AG20443 (cell line): ENCODE measurements at regions not wholly inside any gene's neighbourhood (a gene's known extent, or its start where the extent isn't known, plus 50 kb on each side); places are given as distances from the start of the nearest gene placed in this dataset.
"Not testable (repeated sequence)": the region's sequence is repeated elsewhere in the genome, so short reads cannot be mapped to it uniquely, and the experiment has no call there.

Experiments used
- DNase-seq: peaks from one replicate; pipeline ENCODE4 v3.0.0; 2012; ENCODE audit warnings: low spot score, mixed read lengths

DNA sequence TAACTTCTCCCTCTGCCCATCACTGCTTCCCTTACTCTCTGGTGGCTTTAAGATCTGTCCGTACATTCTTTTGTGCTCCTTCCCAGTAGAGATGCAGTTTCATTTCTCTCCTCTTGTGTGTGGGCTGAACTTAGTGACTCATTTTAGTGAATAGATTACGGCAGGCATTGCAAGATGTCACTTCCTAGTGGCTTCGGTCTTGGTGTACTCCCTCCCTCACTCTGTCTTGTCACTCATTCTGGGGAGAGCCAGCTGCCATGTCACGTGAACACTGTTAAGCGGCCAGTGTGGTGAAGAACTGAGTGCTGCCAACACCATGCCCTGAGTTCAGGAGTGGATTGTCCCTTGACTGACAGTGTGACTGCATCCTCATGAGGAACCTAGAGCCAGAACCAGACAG, 115.9 kb downstream of the OTOR start:
- DNase-seq, result peak; percentile 56

GRCh38 chr20:16864963-16865362, 116.8 kb downstream of the OTOR start:
- no peak for DNase-seq

GRCh38 chr20:16865406-16865805, 117.2 kb downstream of the OTOR start:
- DNase-seq, result no peak

DNA sequence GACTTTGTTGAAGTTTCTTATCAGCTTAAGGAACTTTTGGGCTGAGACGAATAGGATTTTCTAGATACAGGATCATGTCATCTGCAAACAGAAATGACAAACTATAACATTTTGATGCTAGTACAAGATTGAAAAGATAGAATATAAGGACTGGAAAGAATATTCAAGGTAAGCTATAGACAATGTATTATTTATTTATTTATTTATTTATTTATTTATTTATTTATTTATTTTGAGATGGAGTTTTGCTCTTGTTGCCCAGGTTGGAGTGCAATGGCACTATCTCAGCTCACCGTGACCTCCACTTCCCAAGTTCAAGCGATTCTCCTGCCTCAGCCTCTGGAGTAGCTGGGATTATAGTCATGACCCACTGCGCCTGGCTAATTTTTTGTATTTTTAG, 125.0 kb downstream of the OTOR start:
- DNase-seq, result not testable (repeated sequence)

DNA sequence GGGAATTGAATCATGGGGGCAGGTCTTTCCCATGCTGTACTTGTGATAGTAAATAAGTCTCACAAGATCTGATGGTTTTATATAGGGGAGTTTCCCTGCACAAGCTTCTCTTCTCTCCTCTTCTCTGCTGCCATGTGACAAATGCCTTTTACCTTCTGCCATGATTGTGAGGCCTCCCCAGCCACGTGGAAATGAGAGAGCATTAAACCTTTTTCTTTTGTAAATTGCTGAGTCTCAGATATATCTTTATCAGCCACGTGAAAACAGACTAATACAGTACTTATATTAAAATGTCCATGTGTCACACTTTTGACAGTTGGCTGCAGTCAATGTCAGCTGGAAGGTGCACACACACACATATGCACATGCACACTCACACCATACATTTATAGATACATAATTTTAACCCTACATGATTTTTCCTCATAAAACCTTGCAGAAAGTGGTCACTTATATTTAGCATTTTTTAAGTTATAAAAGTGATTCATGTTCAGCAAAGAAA, 128.9 kb downstream of the OTOR start:
- no peak for DNase-seq

- no peak for DNase-seq
Observed at GRCh38 chr20:16885746-16886145, 137.6 kb downstream of the OTOR start.

DNA sequence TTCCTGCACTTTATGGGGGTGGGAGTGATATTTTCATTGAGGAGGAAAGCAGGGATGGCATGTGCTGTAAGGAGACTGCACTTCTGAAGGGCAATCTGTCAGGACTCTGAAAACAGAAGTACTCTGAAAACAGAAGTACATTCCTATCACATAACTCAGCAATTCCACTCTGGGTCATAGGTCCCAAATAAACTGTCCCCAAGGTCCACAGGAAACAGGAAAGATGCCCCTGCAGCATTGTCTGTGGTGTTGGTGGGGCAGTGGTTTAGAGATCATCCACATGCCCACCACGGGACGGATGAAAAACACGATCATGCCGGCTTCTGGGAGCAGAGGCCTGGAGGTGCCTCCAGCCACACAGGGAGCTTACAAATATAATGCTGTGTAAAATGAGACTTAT, 150.3 kb downstream of the OTOR start:
- peak; percentile 48 for DNase-seq

DNA sequence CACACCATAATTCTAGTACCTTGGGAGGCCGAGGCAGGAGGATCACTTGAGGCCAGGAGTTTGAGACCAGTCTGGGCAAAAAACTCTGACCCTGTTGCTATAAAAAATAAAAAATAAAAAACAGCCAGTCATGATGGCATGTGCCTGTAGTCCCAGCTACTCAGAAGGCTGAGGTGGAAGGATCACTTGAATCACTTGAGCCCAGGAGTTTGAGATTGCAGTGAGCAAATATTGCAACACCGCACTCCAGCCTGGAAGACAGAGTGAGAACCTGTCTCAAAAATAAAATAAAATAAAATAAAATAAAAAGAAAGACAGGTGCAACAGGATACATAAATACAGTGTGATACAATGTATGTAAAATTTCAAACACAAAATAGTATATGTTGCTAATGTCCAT, 154.5 kb downstream of the OTOR start:
- no peak for DNase-seq

- no peak for DNase-seq
Observed at GRCh38 chr20:16904751-16905150, 156.6 kb downstream of the OTOR start.

GRCh38 chr20:16914277-16914676, 166.1 kb downstream of the OTOR start:
- DNase-seq, result no peak

- no peak for DNase-seq
Observed at GRCh38 chr20:16916165-16916564, 168.0 kb downstream of the OTOR start.

DNA sequence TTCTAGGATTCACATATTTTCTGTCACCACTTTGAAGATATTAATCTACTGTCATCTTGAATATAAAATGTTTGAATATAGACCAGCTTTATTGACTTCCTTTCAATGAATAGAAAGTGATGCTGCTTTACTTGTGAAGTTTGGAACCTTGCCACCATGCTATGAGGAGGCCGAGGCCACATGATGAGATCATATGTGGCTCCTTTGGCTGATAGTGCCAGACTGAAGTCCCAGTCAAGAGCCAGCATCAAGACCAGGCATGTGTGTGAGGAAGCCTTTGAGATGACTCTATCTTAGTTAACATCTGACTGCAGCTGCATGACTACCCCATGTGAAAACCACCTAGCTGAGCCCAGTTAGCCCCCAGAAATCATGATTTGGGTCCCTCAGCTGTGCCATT, 169.5 kb downstream of the OTOR start:
- no peak for DNase-seq

GRCh38 chr20:16918366-16918765, 170.2 kb downstream of the OTOR start:
- DNase-seq, result no peak

GRCh38 chr20:16919841-16920240, 171.7 kb downstream of the OTOR start:
- no peak for DNase-seq

DNA sequence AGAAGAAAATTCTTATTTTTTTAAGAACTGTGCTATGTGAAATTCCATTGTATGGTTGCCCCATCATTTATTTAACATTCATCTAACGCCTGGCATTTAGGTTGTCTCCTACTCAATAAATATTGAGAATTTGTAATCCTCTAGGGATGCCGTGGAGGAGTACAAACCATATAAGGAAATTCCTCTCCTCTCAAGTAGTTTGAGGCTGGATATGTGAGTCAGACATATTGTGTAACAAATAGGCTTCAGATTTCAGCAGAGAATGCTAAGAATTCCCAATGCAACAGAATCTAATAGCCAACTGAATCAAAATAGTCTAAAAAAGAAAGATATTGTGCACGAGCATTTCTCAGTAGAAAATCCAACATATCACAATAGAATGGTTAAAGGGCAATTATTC, 174.7 kb downstream of the OTOR start:
- DNase-seq, result peak; percentile 85

DNA sequence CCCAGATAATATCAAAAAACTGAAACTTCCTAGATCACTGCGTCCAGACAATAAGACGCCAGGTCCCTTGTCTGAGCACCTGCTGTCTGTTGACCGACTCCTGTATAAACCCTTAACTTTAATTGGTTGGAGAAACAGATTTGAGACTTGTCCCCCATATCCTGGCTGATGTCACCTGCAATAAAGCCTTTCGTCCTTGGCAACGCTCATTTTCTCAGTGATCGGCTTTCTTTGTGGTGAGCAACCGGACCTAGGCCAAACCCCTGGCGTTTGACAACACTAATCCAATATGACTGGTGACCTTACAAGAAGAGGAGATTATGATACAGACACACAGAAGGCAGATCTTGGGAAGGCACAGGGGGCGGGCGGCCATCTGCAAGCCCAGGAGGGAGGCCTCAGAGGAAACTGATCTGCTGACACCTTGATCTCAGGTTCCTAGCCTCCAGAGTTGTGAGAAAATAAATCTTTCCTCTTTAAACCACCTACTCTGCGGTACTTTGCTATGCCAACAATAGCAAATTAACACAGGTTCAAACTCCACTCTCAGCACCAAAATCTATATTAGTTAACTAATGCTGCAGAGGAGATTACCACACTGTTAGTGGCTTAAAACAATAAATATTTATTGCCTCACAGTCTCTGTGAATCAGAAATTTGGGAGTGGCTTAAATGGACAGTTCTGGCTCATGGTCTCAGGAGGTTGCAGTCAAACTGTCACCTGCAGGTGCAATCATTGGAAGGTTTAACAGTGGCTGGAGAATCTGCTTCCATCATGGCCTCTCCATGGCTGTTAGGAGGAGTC, 178.7 kb downstream of the OTOR start:
- peak; percentile 14 for DNase-seq

DNA sequence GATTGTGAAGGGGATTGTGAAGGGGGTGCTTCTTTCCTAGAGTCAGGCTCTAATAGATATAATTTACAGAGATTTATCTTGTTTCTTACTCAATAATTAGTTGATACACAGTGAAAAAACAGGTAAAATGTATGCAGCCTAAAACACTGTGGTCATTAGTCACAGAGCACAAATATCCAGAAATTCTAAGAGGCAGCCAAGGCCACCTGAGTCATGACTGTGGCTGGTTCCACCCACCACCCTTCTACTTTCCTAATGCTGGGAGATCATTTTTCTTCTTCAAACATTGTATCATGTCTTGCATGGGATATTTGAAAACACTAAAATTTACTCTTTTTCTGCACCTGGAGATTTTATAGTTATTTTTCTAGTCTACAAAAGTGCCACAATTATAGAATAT, 181.6 kb downstream of the OTOR start:
- DNase-seq, result peak; percentile 75

- no peak for DNase-seq
Observed at GRCh38 chr20:16930656-16931055, 182.5 kb downstream of the OTOR start.

GRCh38 chr20:16939051-16939450, 190.9 kb downstream of the OTOR start:
- no peak for DNase-seq

GRCh38 chr20:16940701-16941100, 192.5 kb downstream of the OTOR start:
- no peak for DNase-seq

DNA sequence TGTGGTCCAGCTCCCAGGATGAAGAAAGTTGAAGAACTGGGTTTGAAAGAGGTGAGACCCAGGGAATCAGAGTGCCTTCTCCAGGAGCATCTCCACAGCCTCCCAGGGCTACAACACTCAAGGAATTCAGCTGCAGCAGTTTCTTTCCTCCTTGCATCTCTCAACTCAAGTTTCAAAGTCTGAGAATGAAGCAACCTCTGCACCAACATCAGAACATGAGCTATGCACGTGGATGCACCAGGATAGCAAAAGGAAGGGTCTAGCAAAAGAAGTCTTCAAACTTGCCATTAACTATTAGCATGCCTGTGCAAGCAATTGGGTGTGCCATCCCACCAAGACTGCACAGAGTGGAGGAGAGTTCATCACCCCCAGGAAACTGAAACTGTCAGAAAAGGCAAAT, 193.9 kb downstream of the OTOR start:
- DNase-seq, result no peak

DNA sequence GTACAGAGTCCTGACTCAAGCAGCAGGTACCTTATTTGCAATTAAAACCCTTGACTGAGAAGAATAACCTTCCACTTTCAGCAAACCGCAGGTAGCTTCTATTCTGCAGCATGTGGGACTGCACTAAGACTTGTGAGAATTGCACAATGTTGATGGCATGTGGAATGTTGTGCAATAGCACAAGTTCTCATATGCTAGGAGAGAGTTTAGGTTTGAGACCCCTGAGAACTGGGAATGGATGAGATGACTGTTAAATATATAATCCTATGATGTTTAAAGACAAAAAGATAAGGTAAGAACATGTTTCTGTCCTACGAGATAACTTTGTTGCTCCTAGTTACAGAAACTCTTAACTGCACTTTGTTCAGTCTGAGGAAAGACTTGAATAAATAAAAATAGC, 194.6 kb downstream of the OTOR start:
- DNase-seq, result no peak

GRCh38 chr20:16944745-16945144, 196.6 kb downstream of the OTOR start:
- no peak for DNase-seq

GRCh38 chr20:16945619-16946018, 197.5 kb downstream of the OTOR start:
- DNase-seq, result no peak
